Activated B cell treated with CpG ODN at 0.5 μM for 24 hours (primary cell): ENCODE measurements at regions not wholly inside any gene's neighbourhood (a gene's known extent, or its start where the extent isn't known, plus 50 kb on each side); places are given as distances from the start of the nearest gene placed in this dataset.

Experiments used
- ATAC-seq: fragments of 200-7000 bp; cut with Tn5 transposase; one replicate; pipeline ENCODE4 v1.10.0; 2021; ENCODE audit warnings: low read depth, mild to moderate bottlenecking, moderate library complexity
- CTCF ChIA-PET: fragments of 350-600 bp; sonication (Branson Sonifier 250); formaldehyde crosslinking; loops from one replicate; lab custom pipeline; 2021; ENCODE audit warnings: antibody characterized with exemption; lab: Charles Lee
- POLR2A ChIA-PET: fragments of 350-600 bp; sonication (Branson Sonifier 250); formaldehyde crosslinking; loops from one replicate; lab custom pipeline; 2021; ENCODE audit warnings: antibody characterized with exemption; lab: Charles Lee
- DNase-seq: peaks from one replicate; pipeline ENCODE4 v3.0.0; 2022
- H3K27ac Mint-ChIP-seq: one replicate; pipeline ENCODE4 v1.8.0; 2020; ENCODE audit warnings: mixed read lengths
- H3K27me3 Mint-ChIP-seq: one replicate; pipeline ENCODE4 v1.8.0; 2021; ENCODE audit warnings: mixed read lengths
- H3K36me3 Mint-ChIP-seq: one replicate; pipeline ENCODE4 v1.8.0; 2021; ENCODE audit warnings: low read depth, mixed read lengths
- H3K4me1 Mint-ChIP-seq: one replicate; pipeline ENCODE4 v1.8.0; 2021; ENCODE audit warnings: mixed read lengths
- H3K4me3 Mint-ChIP-seq: one replicate; pipeline ENCODE4 v1.8.0; 2020; ENCODE audit warnings: mild to moderate bottlenecking, mixed read lengths
- H3K9me3 Mint-ChIP-seq: one replicate; pipeline ENCODE4 v1.8.0; 2020; ENCODE audit warnings: mixed read lengths
- intact Hi-C: fragments of 100-400 bp; cut with micrococcal nuclease; formaldehyde crosslinking; loops from one replicate; pipeline ENCODE4 v1.15.1; 2024
- TF ChIP-seq, protein P1 (sequence below): fragments of 200-600 bp; IDR thresholded peaks from one replicate; pipeline ENCODE4 v1.8.0; 2022; ENCODE audit warnings: antibody characterized with exemption, mild to moderate bottlenecking

DNA sequence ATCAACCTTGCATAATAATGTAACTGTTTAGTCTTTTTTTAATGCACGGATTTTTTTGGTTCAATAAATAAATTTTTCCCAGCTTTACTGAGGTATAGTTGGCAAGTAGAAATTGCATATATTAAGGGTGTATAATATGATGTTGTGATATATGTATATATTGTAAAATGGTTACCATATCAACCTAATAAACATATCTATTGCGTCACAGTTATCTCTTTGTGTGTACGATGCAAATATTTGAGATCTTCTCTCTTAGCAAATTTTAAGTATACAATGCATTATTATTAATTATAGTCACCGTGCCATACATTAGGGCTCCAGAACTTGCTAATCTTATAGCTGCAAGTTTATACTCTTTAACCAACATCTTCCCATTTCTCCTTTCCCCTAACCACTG, 57.2 kb upstream of the TMEM161B start:
- no peak overlapping the region for H3K4me3 Mint-ChIP-seq
- intact Hi-C loops, result no loop called here
- no peaks in the 10 kb centered on the region for H3K27me3 Mint-ChIP-seq
- POLR2A ChIA-PET, result no interaction called here
- no peaks in the 10 kb centered on the region for H3K9me3 Mint-ChIP-seq
- DNase-seq, result no peak
- no peaks in the 10 kb centered on the region for H3K36me3 Mint-ChIP-seq
- CTCF ChIA-PET, result no interaction called here
- no peaks in the 10 kb centered on the region for H3K4me1 Mint-ChIP-seq
- ATAC-seq, result no peak
- TF ChIP-seq, protein P1, sequence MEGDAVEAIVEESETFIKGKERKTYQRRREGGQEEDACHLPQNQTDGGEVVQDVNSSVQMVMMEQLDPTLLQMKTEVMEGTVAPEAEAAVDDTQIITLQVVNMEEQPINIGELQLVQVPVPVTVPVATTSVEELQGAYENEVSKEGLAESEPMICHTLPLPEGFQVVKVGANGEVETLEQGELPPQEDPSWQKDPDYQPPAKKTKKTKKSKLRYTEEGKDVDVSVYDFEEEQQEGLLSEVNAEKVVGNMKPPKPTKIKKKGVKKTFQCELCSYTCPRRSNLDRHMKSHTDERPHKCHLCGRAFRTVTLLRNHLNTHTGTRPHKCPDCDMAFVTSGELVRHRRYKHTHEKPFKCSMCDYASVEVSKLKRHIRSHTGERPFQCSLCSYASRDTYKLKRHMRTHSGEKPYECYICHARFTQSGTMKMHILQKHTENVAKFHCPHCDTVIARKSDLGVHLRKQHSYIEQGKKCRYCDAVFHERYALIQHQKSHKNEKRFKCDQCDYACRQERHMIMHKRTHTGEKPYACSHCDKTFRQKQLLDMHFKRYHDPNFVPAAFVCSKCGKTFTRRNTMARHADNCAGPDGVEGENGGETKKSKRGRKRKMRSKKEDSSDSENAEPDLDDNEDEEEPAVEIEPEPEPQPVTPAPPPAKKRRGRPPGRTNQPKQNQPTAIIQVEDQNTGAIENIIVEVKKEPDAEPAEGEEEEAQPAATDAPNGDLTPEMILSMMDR, result no peak
- H3K27ac Mint-ChIP-seq, result no peak overlapping the region

DNA sequence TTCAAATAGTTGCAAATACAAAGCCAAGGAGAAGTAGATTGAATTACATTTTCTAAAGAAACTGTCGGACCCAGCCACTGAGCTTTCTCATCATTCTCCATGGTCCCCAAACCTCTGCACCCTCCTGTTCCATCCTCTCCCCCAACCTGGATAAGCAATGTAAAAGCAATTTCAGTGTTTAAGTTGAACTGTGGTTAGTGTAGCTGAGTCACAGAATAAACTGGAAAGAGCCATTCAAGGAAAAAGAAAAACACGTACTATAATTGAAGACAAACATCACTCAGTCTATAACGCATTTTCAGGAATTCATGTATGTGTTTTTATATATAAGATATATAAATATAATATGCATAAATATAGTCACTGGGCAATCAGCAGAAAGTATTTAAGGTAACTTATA, 54.1 kb upstream of the TMEM161B start:
- Mint-ChIP-seq H3K9me3 (no peaks in the 10 kb centered on the region), H3K27ac (no peak overlapping the region), H3K36me3 (no peaks in the 10 kb centered on the region), H3K4me1 (no peaks in the 10 kb centered on the region), H3K27me3 (no peaks in the 10 kb centered on the region), H3K4me3 (no peak overlapping the region)
- ATAC-seq (no peak), DNase-seq (no peak)
- ChIA-PET CTCF (no interaction called here), POLR2A (no interaction called here)
- TF ChIP-seq, protein P1, result no peak
- intact Hi-C loops, result no loop called here
